ENCODE measurements at regions not wholly inside any gene's neighbourhood (a gene's known extent, or its start where the extent isn't known, plus 50 kb on each side); places are given as distances from the start of the nearest gene placed in this dataset.

GRCh38 chr3:180294282-180295027 lies 257.7 kb upstream of the PEX5L start:
- no peak for TF ChIP-seq EP300 (IDR thresholded peaks at IDR 0.05; ENCODE audit: borderline replicate concordance)
- TF ChIP-seq USF1 (IDR thresholded peaks at IDR 0.05) = no peak
- TF ChIP-seq ZBTB7A (IDR thresholded peaks at IDR 0.05; ENCODE audit: low read depth) = no peak
- no peak for TF ChIP-seq MAX (IDR thresholded peaks at IDR 0.05)
- TF ChIP-seq TEAD4 (IDR thresholded peaks at IDR 0.05) = no peak
- TF ChIP-seq FOXM1 (IDR thresholded peaks at IDR 0.05; ENCODE audit: borderline replicate concordance, low read depth) = no peak
- no peak for TF ChIP-seq NFIC (IDR thresholded peaks at IDR 0.05)
- no peak for TF ChIP-seq CREB1 (IDR thresholded peaks at IDR 0.05; ENCODE audit: low read depth)
- TF ChIP-seq TCF12 (IDR thresholded peaks at IDR 0.05; ENCODE audit: low read depth) = no peak
- no peak for TF ChIP-seq TAF1 (IDR thresholded peaks at IDR 0.05; ENCODE audit: low read depth)
- no peak for TF ChIP-seq RAD21 (IDR thresholded peaks at IDR 0.05; ENCODE audit: low read depth)
- no peak for TF ChIP-seq CEBPB (IDR thresholded peaks at IDR 0.05)
- TF ChIP-seq, protein P1, sequence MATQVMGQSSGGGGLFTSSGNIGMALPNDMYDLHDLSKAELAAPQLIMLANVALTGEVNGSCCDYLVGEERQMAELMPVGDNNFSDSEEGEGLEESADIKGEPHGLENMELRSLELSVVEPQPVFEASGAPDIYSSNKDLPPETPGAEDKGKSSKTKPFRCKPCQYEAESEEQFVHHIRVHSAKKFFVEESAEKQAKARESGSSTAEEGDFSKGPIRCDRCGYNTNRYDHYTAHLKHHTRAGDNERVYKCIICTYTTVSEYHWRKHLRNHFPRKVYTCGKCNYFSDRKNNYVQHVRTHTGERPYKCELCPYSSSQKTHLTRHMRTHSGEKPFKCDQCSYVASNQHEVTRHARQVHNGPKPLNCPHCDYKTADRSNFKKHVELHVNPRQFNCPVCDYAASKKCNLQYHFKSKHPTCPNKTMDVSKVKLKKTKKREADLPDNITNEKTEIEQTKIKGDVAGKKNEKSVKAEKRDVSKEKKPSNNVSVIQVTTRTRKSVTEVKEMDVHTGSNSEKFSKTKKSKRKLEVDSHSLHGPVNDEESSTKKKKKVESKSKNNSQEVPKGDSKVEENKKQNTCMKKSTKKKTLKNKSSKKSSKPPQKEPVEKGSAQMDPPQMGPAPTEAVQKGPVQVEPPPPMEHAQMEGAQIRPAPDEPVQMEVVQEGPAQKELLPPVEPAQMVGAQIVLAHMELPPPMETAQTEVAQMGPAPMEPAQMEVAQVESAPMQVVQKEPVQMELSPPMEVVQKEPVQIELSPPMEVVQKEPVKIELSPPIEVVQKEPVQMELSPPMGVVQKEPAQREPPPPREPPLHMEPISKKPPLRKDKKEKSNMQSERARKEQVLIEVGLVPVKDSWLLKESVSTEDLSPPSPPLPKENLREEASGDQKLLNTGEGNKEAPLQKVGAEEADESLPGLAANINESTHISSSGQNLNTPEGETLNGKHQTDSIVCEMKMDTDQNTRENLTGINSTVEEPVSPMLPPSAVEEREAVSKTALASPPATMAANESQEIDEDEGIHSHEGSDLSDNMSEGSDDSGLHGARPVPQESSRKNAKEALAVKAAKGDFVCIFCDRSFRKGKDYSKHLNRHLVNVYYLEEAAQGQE (IDR thresholded peaks at IDR 0.05; ENCODE audit: low read depth) = no peak
- no peak for TF ChIP-seq EGR1 (IDR thresholded peaks at IDR 0.05)
- TF ChIP-seq YY1 (IDR thresholded peaks at IDR 0.05; ENCODE audit: low read depth) = no peak

DNA sequence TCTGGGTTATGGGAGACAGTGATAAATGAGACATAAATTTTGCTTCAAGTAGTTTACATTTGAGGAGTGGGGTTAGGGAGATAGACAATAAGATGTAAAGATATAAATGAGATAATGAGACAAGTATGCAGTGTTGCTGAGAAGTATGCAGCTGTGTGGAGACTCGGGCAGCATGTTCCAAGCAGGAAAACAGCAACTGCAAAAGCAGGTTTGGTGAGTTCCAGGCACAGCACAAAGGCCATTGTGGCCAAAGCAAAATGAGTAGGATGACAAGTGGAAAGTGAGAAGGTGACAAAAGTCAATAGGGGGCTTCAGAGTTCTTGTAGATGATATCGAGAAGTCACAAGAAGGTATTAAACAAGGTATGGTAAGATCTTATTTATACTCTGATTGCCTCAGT lies 259.1 kb upstream of the PEX5L start:
- TF ChIP-seq ZBTB7A (IDR thresholded peaks at IDR 0.05; ENCODE audit: low read depth) (no peak), EGR1 (IDR thresholded peaks at IDR 0.05) (no peak), FOXM1 (IDR thresholded peaks at IDR 0.05; ENCODE audit: borderline replicate concordance, low read depth) (no peak), MAX (IDR thresholded peaks at IDR 0.05) (no peak), YY1 (IDR thresholded peaks at IDR 0.05; ENCODE audit: low read depth) (no peak), CREB1 (IDR thresholded peaks at IDR 0.05; ENCODE audit: low read depth) (no peak), CEBPB (IDR thresholded peaks at IDR 0.05) (no peak), RAD21 (IDR thresholded peaks at IDR 0.05; ENCODE audit: low read depth) (no peak), USF1 (IDR thresholded peaks at IDR 0.05) (no peak), NFIC (IDR thresholded peaks at IDR 0.05) (no peak), TAF1 (IDR thresholded peaks at IDR 0.05; ENCODE audit: low read depth) (no peak)
- TF ChIP-seq, protein P1 (IDR thresholded peaks at IDR 0.05; ENCODE audit: low read depth) = no peak

DNA sequence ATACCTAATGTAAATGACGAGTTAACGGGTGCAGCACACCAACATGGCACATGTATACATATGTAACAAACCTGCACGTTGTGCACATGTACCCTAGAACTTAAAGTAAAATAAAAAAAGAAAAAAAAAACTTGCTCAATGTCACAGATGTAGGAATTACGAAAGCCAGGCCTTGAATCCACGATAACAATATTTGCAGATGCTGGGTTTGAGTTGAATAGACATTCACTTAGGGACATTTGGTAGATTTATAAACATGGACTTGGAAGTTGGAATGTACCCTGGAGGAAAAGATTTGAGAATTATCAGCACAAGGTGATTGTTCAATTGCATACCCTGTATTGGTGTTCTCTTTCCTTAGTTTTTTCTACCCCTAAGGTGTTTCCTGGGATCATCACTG lies 260.2 kb upstream of the PEX5L start:
- no peak for TF ChIP-seq CEBPB (IDR thresholded peaks at IDR 0.05)

DNA sequence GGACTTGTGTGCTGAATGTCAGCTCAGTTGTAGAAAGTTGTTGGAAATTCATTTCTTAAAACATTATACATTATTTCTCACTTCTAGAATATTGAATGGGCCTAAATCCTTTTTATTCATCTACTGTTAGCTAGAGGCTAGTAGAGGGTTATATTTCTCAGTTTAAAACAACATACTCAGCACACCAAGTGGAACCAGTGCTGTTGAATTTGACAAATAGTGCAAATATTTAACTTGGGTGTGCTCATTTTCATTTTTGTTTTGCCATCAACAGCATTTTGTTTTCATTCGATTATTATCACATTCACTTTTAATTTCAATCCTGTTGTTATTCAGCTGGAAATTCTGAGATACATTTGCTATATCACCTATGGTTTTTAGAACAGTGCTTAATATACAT lies 269.4 kb upstream of the PEX5L start:
- no peak for TF ChIP-seq EP300 (IDR thresholded peaks at IDR 0.05; ENCODE audit: borderline replicate concordance)
- TF ChIP-seq YY1 (IDR thresholded peaks at IDR 0.05; ENCODE audit: low read depth) = no peak
- TF ChIP-seq NFIC (IDR thresholded peaks at IDR 0.05) = no peak
- no peak for TF ChIP-seq MAX (IDR thresholded peaks at IDR 0.05)
- TF ChIP-seq TAF1 (IDR thresholded peaks at IDR 0.05; ENCODE audit: low read depth) = no peak
- no peak for TF ChIP-seq FOXM1 (IDR thresholded peaks at IDR 0.05; ENCODE audit: borderline replicate concordance, low read depth)
- TF ChIP-seq, protein P1 (IDR thresholded peaks at IDR 0.05; ENCODE audit: low read depth) = no peak

All from Ishikawa (cell line).